Left renal pelvis (tissue), 4 donors: ENCODE measurements at regions not wholly inside any gene's neighbourhood (a gene's known extent, or its start where the extent isn't known, plus 50 kb on each side); places are given as distances from the start of the nearest gene placed in this dataset.

ENCODE experiments used
- DNase-seq, 4 donors: peaks; one replicate each; pipeline ENCODE4 v3.0.0-alpha.2; 2013; ENCODE audit warnings: low read depth in 4 of 4, low spot score in 3 of 4

DNA sequence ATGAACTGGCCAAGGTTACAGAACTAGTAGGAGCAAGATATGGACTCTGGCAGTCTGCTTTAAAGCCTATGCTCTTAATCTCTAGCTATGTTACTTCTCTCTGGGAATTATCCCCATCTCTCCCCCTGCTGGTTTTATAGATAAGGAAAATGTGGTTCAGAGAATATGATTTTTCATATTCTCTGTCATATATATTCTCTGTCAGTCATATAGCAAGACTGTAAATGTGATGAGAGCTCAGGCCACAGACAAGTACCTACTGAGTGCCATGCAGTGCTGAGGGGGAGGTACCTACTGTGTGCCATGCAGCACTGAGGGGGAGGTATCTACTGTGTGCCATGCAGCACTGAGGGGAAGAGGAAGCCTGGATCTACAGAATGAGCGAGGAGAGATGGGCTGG lies 220.3 kb upstream of the FGGY start:
- no peak for DNase-seq

DNA sequence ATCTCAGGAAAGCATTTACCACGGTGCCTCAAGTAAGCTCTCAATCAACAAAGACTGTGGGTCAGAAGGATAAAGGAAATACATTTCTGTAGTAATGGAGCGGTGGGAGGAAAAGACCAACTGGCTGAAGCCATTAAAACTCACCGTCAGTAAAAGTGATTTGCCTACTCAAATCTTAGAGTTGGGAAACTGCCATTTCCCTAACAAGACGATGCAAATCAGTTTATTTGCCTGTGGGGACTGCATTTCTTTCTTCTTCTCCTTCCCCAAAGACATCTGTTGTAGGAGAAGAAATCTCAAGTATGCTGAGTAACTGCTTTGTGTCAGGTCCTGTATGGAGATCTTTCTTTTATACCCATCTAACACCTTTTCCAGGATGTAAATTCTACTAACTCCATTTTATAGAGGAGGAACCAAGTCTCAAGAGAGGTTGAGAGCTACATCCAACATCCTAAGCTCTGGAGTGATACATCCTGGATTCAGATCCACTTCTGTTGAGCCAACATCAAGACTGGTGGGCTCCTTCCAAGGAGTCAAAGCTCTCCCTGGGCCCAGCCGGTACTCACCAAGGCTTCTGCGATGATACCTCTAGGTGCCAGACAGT lies 219.3 kb upstream of the FGGY start:
- DNase-seq, result no peak

DNA sequence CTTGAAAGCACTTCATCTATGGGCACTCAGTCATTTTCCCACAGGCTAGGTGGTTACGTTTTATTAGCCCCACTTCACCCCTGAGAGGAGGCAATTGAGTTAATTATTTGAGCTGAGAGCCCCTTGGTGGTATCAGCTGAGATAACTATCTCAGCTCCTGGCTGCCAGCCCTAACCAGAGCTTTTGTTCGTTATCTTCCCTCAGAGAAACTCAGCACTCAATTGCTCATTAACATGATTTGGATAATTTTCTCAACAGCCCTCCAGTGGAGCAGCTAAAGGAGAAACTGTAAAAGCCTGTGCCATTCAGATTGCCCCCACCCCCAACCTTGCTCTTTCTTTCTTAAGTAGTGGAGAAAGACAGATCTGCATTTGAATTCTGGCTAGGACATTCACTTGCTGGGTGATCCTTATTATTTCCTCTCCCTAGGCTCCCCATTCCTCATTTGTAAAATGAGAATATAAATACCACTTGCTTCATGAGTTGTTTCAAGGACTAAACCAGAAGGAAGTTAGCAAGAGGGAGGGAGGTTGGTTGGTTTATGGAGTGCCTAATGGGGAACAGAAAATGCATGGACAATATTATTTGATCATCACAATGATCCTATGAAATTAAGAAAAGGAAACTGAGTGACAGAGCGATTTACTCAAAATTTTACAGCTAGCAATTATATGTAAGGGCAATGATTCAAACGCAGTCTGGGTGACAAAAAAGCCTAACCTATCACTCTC lies 218.7 kb upstream of the FGGY start:
- DNase-seq, result no peak

DNA sequence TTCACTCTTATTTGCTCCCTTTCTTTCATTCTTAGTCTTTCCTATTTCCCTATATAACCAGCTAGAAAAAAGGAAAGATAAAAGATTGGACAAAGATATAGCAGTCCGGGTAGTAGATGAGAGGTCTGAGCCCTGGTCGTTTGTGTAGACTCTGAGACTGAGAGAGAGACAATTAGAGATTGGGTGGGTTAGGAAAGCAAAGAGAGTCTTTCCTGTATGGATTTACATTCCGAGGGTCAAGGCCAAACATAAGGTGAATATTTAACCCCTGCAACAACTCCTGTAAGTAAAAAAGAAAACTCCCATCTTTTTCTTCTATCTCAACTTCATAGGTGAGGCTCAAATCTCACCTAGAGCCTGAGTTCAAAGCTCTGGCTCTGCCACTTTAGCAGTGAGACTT lies 218.0 kb upstream of the FGGY start:
- DNase-seq, result no peak

DNA sequence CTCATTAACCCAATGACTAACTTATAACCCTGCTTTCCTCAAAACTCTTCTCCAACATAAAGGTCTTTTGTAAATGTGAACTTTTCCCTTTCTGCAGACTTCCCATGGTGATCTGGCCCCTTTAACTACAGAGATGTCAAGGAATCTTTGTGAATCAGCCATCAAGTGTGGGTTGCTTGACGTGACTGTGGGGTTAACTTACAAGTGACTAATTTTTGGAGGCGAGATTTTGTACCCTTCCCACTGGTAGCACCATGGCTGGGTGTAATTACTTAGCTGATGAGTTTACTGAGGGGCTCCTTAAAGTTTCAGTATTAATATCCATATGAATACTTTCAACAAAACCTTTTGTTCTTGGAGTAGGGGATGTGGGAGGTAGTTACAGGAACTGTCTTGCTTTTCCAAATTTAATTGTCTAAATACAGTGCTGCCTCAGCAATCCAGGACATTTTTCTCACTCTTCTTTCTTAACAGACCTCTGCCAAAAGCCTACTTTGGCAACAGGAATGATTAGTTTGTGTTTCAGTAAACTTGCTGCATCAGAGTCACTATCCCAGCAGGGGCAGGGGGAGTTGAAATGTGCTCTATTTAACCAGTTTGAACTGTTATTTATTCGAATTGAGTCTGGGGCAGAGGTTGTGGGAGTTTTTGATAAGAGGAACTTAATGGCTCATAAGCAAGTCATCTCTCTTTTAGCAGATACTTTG lies 217.3 kb upstream of the FGGY start:
- no peak for DNase-seq

DNA sequence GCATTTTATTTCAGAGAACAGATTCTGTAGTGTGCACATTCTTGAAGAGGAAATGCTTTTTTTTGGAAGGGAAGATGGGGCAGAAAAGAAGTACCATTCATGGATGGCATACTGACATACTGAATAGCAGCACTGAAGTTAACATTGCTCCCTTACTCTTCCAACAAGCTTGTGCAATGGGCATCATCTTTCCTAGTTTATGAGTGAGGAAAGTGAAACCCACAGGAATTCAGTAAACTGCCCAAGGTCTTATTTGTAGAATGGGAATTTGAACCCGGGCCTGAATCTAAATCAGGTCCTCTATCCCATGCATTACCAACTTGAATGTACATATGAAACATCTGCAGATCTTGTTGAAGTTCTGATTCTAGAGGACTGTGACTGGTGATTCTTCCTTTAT lies 215.7 kb upstream of the FGGY start:
- no peak for DNase-seq

DNA sequence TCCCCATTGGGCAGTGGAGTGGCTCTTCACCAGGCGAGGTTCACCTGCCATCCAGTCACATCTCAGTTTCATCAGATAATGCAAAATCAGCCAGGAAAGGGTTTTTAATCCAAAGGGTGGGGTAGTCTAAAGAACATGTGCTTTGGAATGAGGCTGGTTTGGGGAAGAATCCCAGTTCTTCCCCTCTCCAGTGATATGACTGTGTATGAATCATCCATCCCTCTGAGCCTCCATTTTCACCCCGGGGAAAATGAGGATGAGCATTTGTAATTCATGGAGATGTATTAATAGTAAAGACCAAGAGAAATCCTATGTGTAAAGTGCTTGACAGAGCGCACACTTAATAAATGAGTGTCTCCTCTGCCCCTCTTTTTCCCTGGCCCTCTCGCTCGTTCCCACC lies 215.1 kb upstream of the FGGY start:
- no peak for DNase-seq

DNA sequence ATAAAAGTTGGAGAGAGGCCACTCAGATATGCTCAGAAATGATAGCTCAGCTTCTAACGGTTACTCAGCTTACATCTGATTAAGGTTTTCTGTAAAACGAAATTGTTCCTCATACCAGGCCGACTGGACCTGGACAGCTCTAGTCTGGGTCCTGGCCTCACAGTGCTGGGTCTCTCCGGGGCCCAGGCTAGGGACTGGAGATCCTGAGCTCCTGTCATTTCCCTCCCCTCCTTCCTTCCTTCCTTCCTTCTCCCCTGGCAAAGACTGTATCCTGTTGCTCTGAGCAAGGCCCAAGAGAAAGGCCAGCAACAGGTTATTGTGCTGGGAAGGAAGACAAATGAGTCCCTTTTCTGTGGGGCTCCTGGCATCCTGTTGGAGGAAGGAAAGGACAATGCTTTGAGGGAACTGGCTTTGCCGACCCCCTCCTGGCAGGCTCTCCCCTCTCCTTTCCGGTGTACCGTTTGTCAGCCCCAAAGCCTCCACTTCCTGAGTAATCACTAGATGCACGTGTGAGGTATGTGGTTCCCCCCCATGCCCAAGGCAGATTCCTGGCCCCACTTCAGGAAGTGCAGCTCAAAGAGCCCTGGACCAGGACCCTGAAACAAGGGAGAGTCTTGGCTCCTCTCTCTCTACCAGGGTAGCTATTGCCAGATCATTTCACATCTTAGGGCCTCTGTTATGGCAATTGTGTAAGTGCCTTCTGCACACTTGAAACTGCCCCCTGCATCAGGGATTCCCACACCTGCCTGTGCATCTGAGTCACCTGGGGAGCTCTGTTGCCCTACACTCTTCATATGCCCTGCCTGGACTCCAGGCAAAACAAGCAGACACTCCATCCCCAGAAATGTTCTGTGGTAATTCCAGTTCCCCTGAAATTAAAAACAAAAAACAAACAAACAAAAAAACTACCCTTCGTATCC lies 212.7 kb upstream of the FGGY start:
- DNase-seq, result no peak

DNA sequence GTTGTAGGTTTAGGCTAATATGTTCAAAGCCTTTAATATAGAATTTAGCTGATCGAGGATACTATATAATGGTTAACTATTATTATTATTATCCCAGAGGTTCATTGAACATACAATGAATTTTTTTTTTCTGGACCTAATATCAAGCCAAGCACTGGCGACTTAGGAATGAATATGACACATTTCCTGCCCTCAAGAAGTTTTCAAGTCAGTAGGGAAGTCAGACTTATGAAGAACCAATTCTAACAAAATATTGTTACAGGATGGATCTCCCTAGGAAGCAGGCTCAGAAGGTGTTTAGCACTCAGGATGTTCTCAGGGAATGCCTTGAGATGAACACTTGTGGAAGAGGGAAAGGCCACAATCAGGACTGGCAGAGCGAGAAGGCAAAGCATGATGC lies 211.8 kb upstream of the FGGY start:
- no peak for DNase-seq

DNA sequence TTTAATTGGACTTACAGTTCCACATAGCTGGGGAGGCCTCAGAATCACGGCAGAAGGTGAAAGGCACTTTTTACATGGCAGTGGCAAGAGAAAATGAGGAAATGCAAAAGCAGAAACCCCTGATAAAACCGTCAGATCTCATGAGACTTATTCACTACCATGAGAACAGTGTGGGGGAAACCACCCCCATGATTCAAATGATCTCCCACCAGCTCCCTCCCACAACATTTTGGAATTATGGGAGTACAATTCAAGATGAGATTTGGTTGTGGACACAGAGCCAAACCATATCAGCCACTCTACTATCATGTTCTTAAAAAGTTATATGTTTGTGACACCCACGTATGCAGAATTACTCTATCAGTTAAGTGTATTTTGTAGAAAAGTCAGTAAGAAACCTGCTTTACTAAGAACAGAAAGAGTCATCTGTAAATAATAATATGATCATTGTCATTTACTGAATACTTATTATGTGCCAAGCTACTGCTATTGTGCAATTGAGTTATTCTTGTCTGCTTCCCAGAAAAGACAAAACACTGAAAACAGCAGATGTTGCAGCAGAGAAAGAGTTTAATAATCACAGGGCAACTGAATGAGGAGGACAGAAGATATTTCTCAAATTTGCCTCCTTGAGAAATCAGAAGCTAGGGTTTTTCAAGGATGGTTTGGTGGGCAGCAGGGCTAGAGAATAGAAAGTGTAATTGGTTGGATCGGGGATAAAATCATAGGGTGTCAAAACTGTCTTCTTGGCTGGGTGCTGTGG lies 207.7 kb upstream of the FGGY start:
- no peak for DNase-seq

DNA sequence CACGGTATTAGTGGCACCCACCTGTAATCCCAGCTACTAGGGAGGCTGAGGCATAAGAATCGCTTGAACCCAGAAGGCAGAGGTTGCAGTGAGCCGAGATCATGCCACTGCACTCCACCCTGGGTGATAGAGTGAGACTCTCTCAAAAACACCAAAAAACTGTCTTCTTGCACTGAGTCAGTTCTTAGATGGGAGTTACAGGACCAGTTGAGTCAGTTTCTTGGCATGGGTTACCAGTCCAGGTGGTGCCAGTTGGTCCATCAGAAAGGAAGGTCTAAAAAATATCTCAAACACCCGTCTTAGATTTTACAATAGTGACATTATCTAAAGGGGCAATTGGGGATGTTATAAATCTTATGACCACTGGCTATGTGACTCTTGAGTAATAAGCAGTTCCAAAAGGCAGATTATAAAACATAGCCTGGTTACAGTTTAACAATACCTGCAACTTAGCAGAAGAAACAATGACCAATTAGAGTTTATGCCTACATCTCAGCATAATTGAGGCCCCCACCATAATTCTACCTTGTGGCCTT lies 206.9 kb upstream of the FGGY start:
- no peak for DNase-seq

DNA sequence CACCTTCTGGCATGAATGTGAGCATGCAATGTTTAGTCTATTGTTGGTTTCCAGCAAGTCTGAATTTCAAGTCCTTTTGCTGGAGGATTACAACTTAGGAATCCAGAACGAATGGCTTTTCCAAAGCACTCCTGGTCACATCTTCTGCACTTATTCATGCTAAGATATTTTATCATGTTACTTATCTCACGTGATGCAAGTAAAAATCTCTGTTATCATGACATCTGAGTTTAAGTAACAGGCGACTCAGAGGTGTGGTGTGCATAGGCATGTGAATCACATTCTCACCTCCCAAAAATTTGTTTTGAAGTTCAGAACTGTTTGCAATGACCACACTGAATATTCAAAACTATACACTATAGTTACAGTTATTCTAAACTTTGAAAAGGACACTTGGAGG lies 204.8 kb upstream of the FGGY start:
- no peak for DNase-seq

DNA sequence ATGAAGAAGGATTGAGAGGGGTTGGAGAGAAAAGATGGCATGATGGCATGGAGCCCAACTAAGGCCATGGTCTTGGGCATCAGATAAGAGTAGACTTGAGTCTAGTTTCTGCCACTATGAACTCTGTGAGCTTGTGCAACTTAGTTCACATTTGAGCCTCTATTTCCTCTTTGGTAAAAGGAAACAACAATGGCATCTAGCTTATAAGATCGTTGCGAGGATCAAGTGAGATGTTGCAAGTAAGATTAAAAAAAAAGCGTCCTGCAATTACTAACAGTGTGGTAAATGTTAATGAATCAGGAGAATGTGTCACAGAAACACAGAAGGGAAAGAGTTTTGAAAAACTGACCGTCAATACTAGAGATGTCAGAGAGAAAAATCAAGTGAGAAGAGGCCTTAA lies 202.9 kb upstream of the FGGY start:
- DNase-seq, result no peak

DNA sequence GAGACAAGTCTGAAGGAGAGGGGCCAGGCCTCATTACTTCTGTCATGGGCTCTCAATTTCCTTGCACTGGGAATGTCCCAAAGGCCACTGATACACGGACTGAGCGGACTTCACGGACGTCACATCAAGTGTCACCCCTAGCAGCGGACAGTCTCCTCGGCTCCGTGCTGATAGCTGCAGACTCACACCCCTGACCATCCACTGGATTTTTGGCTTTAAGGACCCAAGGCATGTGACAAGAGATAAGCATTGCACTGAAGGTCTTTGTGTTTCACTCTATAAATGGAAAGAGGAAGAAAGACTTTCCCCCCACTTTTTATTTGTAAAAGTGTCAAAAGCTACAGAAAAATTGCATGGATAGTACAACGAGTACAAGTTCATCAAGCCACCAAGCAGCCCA lies 200.4 kb upstream of the FGGY start:
- no peak for DNase-seq

DNA sequence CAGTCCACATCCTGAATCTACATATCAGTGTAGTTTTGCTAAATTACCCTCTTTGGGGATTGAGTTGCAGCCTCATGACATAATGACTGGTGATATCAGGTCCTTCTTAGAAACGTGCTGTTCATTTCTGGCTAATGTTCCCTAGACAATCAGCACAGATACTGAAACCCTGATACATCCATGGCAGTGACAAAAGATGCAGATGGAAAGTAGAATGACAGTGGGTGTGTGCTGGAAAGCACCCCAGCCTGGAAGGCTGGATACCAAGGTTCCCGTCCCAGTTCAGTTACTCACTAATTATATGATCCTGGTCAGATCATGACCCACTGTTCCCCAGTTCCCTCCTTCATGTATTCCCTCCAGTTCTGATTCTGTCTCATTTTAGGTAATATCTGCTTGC lies 198.2 kb upstream of the FGGY start:
- no peak for DNase-seq

DNA sequence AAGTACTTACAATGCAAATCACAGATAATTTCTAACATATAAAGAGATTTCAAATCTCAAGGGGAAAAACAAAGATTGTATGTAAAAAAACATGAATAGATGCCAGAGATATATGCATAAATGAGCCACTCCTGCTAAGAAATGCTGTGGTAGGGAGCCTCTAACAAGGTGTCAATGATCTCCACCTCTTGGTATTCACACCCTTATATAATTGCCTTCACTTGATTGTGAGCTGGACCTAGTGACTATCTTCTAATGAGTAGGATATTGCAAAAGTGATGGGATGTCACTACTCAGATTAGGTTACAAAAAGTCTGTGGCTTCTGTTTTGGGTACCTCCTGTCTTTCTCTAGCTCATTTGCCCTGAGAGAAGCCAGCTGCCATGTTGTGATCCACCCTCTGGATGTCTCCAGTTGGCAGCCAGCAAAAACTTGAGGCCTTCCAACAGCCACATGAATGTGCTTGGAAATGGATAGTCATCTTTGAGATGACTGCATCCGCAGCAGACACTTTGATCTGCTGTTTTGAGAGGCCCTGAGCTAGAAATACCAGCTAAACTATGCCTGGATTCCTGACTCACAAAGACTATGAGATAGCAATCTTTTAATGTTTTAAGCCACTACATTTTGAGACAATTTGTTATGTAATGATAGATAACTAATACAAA lies 196.1 kb upstream of the FGGY start:
- DNase-seq, result no peak

DNA sequence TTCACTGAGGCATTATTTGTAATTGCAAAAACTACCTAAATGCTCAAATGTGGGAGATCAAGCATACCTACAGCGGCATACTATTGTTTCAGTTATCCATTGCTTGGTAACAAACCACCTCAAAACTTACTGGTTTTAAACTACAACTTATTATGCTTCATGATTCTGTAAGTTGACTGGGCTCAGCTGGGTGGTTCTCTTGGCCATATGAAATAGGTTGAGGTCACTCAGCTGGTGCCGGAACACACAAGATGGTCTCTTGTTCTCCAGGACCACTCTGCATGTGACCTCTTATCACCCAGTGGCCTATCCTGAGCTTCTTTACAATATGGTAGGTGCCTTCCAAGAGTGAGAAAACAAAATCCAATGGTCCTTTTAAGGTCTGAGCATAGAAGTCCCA lies 195.4 kb upstream of the FGGY start:
- no peak for DNase-seq

DNA sequence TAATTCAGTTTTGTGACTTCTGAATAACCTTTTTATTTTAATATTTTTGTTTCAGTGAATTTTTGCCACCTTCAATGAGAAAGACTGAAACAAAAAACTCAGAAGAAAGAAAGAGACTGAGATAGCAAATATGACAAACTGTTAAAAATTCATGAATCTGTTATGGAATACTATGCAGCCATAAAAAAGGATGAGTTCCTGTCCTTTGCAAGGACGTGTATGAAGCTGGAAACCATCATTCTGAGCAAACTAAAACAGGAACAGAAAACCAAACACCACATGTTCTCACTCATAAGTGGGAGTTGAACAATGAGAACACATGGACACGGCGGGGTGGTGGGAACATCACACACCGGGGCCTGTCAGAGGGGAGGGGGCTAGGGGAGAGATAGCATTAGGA lies 193.4 kb upstream of the FGGY start:
- DNase-seq, result no peak

DNA sequence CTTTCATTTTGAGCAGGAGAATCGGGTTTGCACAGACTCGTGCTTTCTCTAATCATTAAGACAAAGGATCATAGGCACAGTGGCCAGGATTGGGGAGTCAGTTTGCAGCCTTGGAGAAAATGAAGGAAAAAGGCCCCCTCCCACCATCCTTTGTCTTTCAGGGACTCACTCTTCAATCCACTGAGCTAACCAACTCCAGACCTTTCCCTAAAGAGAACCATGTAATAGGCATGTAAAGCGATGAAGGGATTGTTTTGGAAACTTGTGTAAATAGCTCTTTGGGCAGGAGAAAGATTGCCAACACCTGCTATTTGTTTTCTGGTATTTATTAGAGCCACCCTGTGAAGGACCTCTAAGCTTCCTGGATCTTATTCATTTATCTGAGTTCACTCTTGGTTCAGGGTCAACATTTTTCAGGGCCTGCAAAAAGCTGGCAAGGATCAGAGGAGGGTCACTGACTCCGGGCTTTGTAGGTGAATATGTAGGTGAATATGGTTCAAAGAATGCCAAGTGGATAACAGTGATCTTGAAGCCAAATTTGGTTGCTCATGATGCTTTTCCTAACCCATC lies 192.6 kb upstream of the FGGY start:
- no peak for DNase-seq
